Lung (tissue), 11 donors: ENCODE measurements at regions not wholly inside any gene's neighbourhood (a gene's known extent, or its start where the extent isn't known, plus 50 kb on each side); places are given as distances from the start of the nearest gene placed in this dataset.

Experiments
- ATAC-seq: fragments of 200-7000 bp; cut with Tn5 transposase; one replicate; pipeline ENCODE4 v1.9.1; 2020; ENCODE audit warnings: moderate number of reproducible peaks; ENCODE audit not compliant: insufficient read depth, low FRiP score
- DNase-seq, 3 donors: peaks; one replicate each; pipeline ENCODE4 v3.0.0-alpha.2; 2013 to 2017
- H3K27ac ChIP-seq, 2 donors: one replicate each; pipeline ENCODE4 v1.5.1; 2013; ENCODE audit warnings: mild to moderate bottlenecking in 2 of 2, moderate library complexity in 2 of 2, control low read depth in 1 of 2, inconsistent platforms in 1 of 2, low read depth in 1 of 2, low read length in 1 of 2
- H3K27me3 ChIP-seq, 3 donors: one replicate each; pipeline ENCODE4 v1.5.1; 2013; ENCODE audit warnings: low read length in 2 of 3; ENCODE audit not compliant: control insufficient read depth in 3 of 3, insufficient read depth in 3 of 3
- H3K36me3 ChIP-seq, 4 donors: one replicate each; pipeline ENCODE4 v1.5.1; 2013; ENCODE audit warnings: low read length in 4 of 4, mild to moderate bottlenecking in 1 of 4, moderate library complexity in 1 of 4; ENCODE audit not compliant: control insufficient read depth in 4 of 4, insufficient read depth in 4 of 4
- H3K4me1 ChIP-seq, 5 donors: one replicate each; pipeline ENCODE4 v1.5.1; 2013; ENCODE audit warnings: low read length in 5 of 5, mild to moderate bottlenecking in 2 of 5, moderate library complexity in 1 of 5; ENCODE audit not compliant: control insufficient read depth in 5 of 5, insufficient read depth in 5 of 5
- H3K4me3 ChIP-seq: one replicate; pipeline ENCODE4 v1.5.1; 2013; ENCODE audit warnings: mild to moderate bottlenecking, control low read depth, moderate library complexity
- H3K9ac ChIP-seq, 2 donors: one replicate each; pipeline ENCODE4 v1.5.1; 2013; ENCODE audit warnings: low read length in 2 of 2, control low read depth in 1 of 2; ENCODE audit not compliant: insufficient read depth in 1 of 2
- H3K9me3 ChIP-seq, 4 donors: one replicate each; pipeline ENCODE4 v1.5.1; 2013; ENCODE audit warnings: low read length in 3 of 4, mild to moderate bottlenecking in 1 of 4, moderate library complexity in 1 of 4; ENCODE audit not compliant: control insufficient read depth in 4 of 4, insufficient read depth in 3 of 4
- WGBS, 2 donors: extraction: QIAGEN DNeasy Blood & Tissue Kit; methylation state at CpG; one replicate each; pipeline ENCODE4 v1.1.7; 2013; 5-methylcytosine and 5-hydroxymethylcytosine counted together
- TF ChIP-seq, protein P1 (sequence below): IDR thresholded peaks from 2 replicates; pipeline ENCODE4 v1.5.1; 2012; ENCODE audit warnings: mild to moderate bottlenecking; ENCODE audit errors: control extremely low read depth, extremely low read depth
- donor health status: control.
- donor health status: control.
- donor health status: Bipolar disorder and iron deficiency.
- donor health status: healthy.
- donor health status: DM: yes; HTN: yes; CAD: no.

DNA sequence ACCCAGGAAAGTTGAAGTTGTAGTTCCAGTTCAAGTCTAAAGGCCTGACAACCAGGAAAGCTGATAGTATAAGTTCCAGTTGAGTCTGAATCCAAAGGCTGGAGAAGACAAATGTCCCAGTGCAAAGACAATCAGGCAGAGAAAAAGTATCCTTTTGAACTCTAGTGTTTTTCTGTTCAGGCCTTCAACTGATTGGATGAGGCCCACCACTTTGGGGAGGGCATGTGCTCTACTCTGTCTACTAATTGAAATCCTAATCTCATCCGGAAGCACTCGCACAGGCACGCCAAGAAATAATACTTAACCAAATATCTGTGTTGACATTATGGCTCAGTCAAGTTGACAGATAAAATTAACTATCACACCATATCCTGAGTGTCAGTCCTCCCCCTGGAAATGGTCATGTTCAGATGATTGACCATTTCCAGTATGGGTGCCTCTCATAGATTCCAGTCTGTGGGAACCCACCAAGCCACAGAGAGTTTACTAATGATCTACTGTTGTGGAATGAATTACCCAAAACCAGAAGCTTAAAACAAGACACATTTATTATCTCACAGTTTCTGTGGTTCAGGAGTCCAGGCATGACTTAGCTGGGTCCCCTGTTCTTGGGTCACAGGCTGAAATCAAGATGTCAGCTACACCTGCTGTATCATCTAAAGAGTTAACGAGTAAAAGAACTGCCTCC lies 296.3 kb upstream of the ZP4 start:
- Histone ChIP-seq H3K9ac (no peak overlapping the region), H3K9me3 (peaks cover 0 to 7% (median 2%) of the 10 kb centered on the region in 4 donors), H3K4me1 (no peaks in the 10 kb centered on the region), H3K36me3 (no peaks in the 10 kb centered on the region), H3K4me3 (no peak overlapping the region), H3K27ac (no peak overlapping the region), H3K27me3 (no peaks in the 10 kb centered on the region)
- TF ChIP-seq, protein P1, sequence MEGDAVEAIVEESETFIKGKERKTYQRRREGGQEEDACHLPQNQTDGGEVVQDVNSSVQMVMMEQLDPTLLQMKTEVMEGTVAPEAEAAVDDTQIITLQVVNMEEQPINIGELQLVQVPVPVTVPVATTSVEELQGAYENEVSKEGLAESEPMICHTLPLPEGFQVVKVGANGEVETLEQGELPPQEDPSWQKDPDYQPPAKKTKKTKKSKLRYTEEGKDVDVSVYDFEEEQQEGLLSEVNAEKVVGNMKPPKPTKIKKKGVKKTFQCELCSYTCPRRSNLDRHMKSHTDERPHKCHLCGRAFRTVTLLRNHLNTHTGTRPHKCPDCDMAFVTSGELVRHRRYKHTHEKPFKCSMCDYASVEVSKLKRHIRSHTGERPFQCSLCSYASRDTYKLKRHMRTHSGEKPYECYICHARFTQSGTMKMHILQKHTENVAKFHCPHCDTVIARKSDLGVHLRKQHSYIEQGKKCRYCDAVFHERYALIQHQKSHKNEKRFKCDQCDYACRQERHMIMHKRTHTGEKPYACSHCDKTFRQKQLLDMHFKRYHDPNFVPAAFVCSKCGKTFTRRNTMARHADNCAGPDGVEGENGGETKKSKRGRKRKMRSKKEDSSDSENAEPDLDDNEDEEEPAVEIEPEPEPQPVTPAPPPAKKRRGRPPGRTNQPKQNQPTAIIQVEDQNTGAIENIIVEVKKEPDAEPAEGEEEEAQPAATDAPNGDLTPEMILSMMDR: no peak
- no peak for DNase-seq
- WGBS, 2 donors: 92 to 93% methylated on average over 4 of the region's 4 CpGs
- ATAC-seq: no peak

DNA sequence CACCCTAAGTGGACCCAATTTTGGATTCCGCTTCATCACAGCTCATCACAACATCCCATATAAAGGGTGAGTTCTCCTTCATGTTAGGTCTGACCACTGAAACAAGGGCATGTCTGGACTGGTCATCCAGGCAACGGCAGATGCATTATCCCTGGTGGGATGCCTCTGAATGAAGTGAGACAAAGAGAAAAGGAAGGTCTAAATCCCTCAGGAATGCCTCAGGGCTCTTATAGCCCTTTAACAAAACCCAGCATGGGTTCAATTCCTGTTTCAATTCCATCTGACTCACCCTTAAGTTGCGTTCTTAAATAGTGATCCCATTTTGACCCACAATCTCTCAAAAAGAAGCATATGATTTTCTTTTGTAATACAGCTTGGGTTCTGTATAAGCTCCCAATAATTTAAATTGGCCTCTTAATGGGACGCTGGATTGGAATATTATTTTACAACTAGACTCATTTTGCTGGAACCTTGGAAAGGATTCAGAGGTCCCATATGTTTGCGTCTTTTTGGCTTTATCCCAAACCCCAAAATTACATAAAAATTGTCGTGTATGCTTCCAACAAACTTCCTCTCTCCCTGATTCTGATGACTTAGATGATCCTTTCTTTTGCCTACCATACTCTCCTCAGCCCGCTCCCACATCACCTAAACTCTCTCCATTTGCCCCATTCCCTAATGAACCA lies 287.4 kb upstream of the ZP4 start:
- no peak overlapping the region for H3K4me3 ChIP-seq
- no peak overlapping the region for H3K27ac ChIP-seq
- no peaks in the 10 kb centered on the region for H3K27me3 ChIP-seq
- H3K36me3 ChIP-seq: no peaks in the 10 kb centered on the region
- DNase-seq (peak in 2 of 3 donors; percentile 57 to 74), ATAC-seq (no peak)
- TF ChIP-seq, protein P1: no peak
- H3K9me3 ChIP-seq: peaks cover 0 to 3% (median 1%) of the 10 kb centered on the region in 4 donors
- WGBS, 2 donors: 78 to 81% methylated on average over 7 of the region's 7 CpGs
- no peaks in the 10 kb centered on the region for H3K4me1 ChIP-seq
- H3K9ac ChIP-seq: no peak overlapping the region

DNA sequence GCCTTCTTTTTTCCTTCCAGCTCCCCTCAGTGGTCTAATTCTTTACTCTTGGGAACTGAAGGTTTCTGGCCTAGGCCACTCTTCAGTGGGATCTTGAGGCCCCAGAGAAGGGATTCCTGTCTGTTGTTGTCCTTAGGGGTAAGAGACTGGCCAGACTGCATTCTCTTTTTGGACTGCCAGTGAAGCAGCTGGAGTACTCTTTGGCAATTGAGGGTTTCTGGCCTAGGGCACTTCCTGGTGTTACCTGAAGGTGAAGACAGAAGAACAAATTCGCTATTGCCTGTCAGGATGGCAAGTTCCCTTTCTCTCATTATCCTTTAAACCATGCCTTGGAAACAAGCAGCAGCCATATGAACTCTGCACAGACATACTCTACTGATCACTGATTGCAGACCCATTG lies 286.6 kb upstream of the ZP4 start:
- 80 to 91% methylated on average over 1 of the region's 1 CpG for WGBS, 2 donors
- Histone ChIP-seq H3K27ac (no peak overlapping the region), H3K36me3 (no peaks in the 10 kb centered on the region), H3K4me1 (no peaks in the 10 kb centered on the region), H3K9ac (no peak overlapping the region), H3K4me3 (no peak overlapping the region), H3K27me3 (no peaks in the 10 kb centered on the region), H3K9me3 (peaks cover 0 to 3% (median 1%) of the 10 kb centered on the region in 4 donors)
- DNase-seq (no peak), ATAC-seq (no peak)
- TF ChIP-seq, protein P1: no peak
